ENCODE measurements at regions not wholly inside any gene's neighbourhood (a gene's known extent, or its start where the extent isn't known, plus 50 kb on each side); places are given as distances from the start of the nearest gene placed in this dataset.
"Not testable (repeated sequence)": the region's sequence is repeated elsewhere in the genome, so short reads cannot be mapped to it uniquely, and the experiment has no call there.

GRCh38 chr17:77509089-77509488 lies 368.3 kb downstream of the SEC14L1 start:
- no peak for DNase-seq (ENCODE audit: low read depth in 2 of 3, low spot score in 1 of 3)

GRCh38 chr17:77509599-77509998 lies 368.8 kb downstream of the SEC14L1 start:
- no peak for DNase-seq (ENCODE audit: low read depth in 2 of 3, low spot score in 1 of 3)

DNA sequence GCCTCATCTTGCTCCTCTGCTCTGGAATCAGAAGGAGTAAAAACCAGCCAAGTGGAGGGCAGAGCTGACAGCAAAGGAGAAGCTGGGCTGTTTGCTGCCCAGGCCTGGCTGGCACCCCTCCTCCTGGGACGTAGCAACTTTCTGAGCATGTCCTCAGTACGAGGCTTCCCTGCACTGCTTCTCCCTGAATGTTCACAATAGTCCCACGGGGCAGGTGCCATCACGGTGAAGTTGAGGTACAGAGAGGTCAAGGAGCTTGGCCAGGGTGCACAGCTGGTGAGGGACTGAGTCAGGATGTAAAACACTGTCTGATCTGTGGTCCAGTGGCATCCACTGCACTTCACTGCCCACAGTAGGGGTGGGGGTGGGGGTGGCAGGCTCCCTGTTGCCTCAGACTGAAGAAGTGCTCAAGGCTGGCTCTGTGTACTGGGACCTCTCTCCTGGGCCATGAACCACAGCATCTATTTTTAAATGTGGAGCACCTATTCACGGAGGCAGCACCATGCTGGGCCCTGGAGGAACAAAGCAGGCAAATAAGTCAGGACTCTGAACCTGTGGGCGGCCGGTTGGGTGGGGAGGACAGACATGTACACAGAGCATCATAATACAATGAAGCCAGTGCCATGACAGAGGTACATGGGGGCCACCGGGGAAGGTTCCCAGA lies 369.5 kb downstream of the SEC14L1 start:
- DNase-seq (ENCODE audit: low read depth in 2 of 3, low spot score in 1 of 3), result no peak

- no peak for DNase-seq (ENCODE audit: low read depth in 2 of 3, low spot score in 1 of 3)
Observed at GRCh38 chr17:77511514-77512061, 370.8 kb downstream of the SEC14L1 start.

GRCh38 chr17:77512062-77512946 lies 371.5 kb downstream of the SEC14L1 start:
- no peak for DNase-seq (ENCODE audit: low read depth in 2 of 3, low spot score in 1 of 3)

DNA sequence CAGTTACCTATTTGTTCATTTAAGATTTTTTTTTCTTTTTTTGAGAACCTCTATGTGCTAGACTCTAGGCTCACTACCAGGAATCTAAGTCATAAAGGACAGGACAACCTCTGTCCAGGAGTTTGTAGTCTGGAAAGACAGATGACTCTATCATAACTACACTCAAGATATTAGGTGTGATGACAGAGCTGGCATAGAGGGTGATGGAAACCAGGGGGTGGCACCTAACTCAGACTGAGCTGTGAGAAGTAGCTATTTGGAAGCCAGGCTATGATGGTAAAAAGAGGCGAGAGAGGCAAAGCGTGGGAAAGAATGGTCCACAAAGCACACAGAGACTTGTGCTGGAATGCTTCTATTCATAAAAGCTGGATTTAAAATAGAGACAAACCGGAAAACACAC lies 372.3 kb downstream of the SEC14L1 start:
- DNase-seq (ENCODE audit: low read depth in 2 of 3, low spot score in 1 of 3), result no peak

GRCh38 chr17:77515227-77515626 lies 374.5 kb downstream of the SEC14L1 start:
- no peak for DNase-seq (ENCODE audit: low read depth in 2 of 3, low spot score in 1 of 3)

DNA sequence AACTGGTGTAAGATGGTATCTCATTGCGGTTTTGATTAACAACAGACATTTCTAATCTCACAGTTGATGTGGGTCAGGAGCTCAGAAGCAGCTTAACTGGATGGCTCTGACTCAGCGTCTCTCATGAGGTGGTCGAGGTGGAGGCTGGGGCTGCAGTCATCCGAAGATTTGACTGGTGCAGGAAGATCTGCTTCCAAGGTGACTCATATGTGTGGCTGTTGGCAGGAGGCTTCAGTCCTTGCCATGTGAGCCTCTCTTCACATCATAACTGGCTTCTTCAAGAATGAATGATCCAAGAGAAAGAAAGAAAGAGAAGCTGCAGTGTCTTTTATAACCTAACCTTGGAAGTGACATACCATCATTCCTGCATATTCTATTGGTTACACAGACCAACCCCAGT lies 376.1 kb downstream of the SEC14L1 start:
- DNase-seq (ENCODE audit: low read depth in 2 of 3, low spot score in 1 of 3), result no peak

- no peak for DNase-seq (ENCODE audit: low read depth in 2 of 3, low spot score in 1 of 3)
Observed at GRCh38 chr17:77521076-77521475, 380.3 kb downstream of the SEC14L1 start.

- no peak for DNase-seq (ENCODE audit: low read depth in 2 of 3, low spot score in 1 of 3)
Observed at GRCh38 chr17:77523540-77523939, 382.8 kb downstream of the SEC14L1 start.

DNA sequence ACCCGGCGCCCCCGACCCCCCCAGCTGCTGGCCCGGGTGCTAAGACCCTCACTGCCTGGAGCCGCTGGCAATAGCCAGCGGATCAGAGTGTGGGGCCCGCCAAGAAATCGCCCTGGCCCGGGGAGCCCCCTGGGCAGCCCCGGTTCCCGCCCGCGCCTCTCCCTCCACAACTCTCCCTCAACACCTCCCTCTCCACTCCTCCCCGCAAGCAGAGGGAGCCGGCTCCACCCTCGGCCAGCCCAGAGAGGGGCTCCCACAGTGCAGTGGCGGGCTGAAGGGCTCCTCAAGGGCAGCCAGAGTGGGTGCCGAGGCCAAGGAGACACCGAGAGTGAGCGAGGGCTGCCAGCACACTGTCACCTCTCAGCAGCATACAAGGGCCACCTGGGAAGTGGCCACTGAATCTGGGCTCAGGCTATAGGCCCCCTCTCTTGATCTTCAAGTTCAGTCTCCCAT lies 385.5 kb downstream of the SEC14L1 start:
- no peak for DNase-seq (ENCODE audit: low read depth in 2 of 3, low spot score in 1 of 3)

DNA sequence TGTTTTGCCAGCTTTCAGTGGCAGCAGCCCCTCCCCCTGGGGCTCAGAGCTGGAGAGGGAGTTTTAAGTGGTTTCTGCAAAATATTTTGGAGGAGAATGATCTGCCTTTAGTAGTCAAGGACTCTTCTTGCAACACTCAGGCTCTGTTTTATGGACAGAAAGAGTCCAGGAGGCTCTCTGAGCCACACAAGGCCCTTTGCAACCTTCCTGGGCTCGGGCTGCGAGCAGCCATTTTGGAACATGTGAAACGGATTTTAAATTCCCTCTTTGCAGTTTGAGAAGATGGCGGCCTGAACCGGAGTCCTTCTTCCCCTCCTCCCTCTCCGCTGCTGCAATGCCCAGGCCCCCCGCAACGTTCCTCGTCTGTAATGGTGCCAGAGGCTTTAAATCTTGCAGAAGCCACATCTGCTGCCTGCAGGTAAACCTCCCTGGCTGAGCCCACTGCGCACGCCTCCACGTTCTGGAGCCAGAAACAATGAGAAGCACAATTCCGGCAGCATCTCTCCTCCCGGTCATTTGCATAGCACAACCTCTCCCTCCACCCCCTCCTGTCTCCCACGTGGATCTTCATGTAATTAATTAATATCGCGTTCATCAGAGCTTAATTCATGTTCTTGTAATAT lies 386.1 kb downstream of the SEC14L1 start:
- DNase-seq (ENCODE audit: low read depth in 2 of 3, low spot score in 1 of 3), result no peak

- no peak for DNase-seq (ENCODE audit: low read depth in 2 of 3, low spot score in 1 of 3)
Observed at GRCh38 chr17:77527409-77527808, 386.6 kb downstream of the SEC14L1 start.

DNA sequence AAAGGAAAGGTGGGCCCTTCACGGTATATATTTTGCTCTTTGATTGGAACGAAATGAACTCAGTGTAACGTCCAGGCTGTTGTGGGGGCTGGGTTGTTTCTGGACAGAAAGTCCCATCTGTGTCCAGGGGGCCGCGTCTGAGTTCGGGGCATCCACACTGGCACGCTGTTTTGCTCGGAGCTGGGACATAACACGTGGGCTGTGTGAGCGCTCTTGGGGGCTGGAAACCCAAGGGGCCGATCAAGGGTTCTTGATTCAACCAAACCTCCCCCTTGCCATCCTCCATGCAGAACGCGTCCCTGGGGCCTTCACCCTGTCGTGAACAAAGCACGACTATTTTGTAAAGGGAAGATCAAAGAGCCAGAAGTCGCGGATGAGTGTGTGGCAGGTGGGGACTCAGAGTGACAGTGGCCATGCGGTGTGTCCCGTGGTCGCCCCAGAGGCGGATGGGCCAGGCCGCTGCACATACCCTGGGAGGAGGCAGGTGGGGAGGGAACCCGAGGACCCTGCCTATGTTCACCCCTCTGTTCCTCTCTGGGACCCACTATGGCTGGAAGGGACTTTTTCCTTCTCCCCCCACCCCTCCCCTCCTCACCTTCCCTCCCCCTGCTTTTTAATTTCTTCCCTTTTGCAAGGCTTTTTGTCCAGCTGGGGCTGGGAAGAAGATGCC lies 387.2 kb downstream of the SEC14L1 start:
- no peak for DNase-seq (ENCODE audit: low read depth in 2 of 3, low spot score in 1 of 3)

DNA sequence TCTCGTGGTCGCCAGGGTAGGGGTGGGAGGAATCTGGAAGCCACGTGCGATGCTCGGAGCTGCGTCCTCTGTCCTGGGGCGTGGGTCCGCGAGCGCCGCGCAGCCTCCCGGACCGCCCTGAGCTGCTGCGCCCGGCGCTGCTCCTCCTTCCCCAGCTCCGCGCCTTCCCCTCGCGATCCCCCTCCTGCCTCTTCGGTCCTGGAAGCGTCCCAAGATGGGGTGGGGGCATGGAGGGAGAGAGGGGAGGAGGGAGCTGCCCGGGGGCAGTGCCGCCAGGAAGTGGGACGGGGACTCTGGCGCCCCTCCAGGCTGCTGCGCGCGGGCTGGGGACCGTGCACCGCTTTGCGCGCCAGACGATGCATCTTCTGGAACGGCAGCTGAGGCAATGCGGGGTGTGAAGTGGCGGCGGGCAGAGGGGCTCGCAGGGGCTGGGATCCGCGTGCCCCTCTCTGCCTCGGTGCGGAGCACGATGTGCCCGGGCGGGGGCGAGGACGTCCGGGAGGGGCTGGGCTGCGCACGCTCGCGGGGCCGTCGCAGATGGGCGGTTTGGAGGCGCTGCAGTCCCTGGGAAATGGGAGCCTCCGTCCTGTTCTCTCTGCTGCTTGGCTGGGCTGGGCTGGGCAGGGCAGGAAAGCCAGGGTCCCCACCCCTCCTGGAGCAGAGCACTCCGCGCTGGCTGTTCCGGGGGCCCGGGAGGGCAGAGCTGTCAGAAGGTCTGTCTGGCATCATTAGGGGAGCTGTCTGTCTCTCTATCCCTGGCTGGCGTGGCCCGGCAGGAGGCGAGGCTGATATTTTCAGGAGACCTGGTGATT lies 388.0 kb downstream of the SEC14L1 start:
- DNase-seq (ENCODE audit: low read depth in 2 of 3, low spot score in 1 of 3), result peak; percentile 12 to 40 (median 35)

DNA sequence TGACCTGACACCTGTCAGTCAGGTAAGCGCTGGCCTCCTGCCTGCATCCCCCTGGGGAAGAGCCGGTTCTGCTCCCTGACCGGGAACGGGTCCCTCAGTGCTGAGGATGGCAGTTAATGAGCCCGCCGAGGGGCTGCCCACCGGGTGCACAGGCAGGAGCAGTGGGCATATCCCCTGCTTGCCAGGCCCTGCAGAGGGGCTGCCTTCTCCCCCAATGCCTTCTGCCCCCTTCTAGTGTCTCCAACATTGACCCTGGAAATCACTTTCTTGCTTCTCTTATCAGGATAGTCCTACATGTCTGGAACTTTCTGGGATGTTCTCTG lies 388.5 kb downstream of the SEC14L1 start:
- no peak for DNase-seq (ENCODE audit: low read depth in 2 of 3, low spot score in 1 of 3)

DNA sequence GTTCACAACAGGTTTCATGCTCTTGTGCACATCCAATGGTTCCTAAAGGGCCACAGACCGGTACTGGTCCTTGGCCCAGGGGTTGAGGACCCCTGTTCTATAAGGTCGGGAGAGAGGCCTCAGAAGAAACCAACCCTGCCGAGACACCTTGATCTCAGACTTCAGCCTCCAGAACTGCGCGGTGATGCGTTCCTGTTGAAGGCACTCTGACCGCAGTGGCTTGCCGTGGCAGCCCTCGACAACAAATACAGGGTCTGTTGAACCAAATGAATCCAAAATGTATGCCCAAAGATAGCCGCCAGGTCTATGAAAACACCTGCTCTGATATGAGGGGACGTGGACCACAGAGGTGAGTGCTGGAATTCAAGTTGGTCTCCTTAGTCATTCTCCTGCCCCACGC lies 389.8 kb downstream of the SEC14L1 start:
- no peak for DNase-seq (ENCODE audit: low read depth in 2 of 3, low spot score in 1 of 3)

- no peak for DNase-seq (ENCODE audit: low read depth in 2 of 3, low spot score in 1 of 3)
Observed at GRCh38 chr17:77531002-77531401, 390.2 kb downstream of the SEC14L1 start.

DNA sequence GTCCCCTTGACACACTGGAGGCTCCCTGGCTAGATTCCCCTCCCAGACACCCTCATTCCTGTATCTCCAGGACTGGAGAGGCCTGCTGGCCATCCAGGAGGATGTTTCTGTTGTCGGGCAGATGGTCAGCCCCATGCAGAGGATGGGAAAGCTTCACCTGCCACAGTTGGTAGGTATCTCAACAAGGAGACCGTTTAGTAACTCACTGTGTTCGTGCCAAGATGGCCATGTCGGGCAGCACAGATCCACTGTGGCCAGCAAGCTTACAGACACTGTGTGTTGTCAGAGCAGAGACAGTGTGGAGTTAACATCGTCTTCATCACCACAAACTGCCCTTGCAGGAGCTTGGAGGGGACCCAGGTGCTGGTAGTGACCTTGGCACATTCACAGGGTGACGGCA lies 390.9 kb downstream of the SEC14L1 start:
- no peak for DNase-seq (ENCODE audit: low read depth in 2 of 3, low spot score in 1 of 3)

- DNase-seq (ENCODE audit: low read depth in 2 of 3, low spot score in 1 of 3), result not testable (repeated sequence)
Observed at GRCh38 chr17:77533697-77534096, 392.9 kb downstream of the SEC14L1 start.
